Mesodermal cell (in vitro differentiated cells): ENCODE measurements at regions not wholly inside any gene's neighbourhood (a gene's known extent, or its start where the extent isn't known, plus 50 kb on each side); places are given as distances from the start of the nearest gene placed in this dataset.

Source experiments
- H3K27ac ChIP-seq: 2 replicates; pipeline ENCODE4 v1.7.0; 2013; ENCODE audit warnings: mild to moderate bottlenecking, low read depth, low read length, moderate library complexity; ENCODE audit not compliant: severe bottlenecking
- H3K36me3 ChIP-seq: 2 replicates; pipeline ENCODE4 v1.7.1; 2013; ENCODE audit warnings: mild to moderate bottlenecking, low read length, moderate library complexity; ENCODE audit not compliant: control insufficient read depth, insufficient read depth
- H3K4me1 ChIP-seq: one replicate; pipeline ENCODE4 v1.7.1; 2013; ENCODE audit warnings: mild to moderate bottlenecking, low read length; ENCODE audit not compliant: insufficient read depth, control insufficient read depth, poor library complexity, severe bottlenecking
- H3K4me3 ChIP-seq: 2 replicates; pipeline ENCODE4 v1.7.0; 2013; ENCODE audit warnings: low read length, control low read depth, mild to moderate bottlenecking; ENCODE audit not compliant: insufficient read depth, poor library complexity, severe bottlenecking; ENCODE audit errors: extremely low read depth
- H3K9me3 ChIP-seq: 2 replicates; pipeline ENCODE4 v1.7.1; 2013; ENCODE audit warnings: mild to moderate bottlenecking, low read length, moderate library complexity; ENCODE audit not compliant: control insufficient read depth
- WGBS, 2 experiments: methylation state at CpG; one replicate each; pipeline ENCODE4 v1.1.5; 2013; ENCODE audit warnings: missing lambda C conversion rate in 2 of 2; ENCODE audit not compliant: insufficient coverage in 2 of 2; 5-methylcytosine and 5-hydroxymethylcytosine counted together

- Histone ChIP-seq H3K9me3 (no peaks in the 10 kb centered on the region), H3K36me3 (no peaks in the 10 kb centered on the region), H3K4me3 (no peak overlapping the region), H3K27ac (no peak overlapping the region), H3K4me1 (no peaks in the 10 kb centered on the region)
- WGBS, 2 experiments = 100% methylated on average over 2 of the region's 4 CpGs
Observed at GRCh38 chr12:22740656-22741355, 115.8 kb downstream of the ETNK1 start.

- H3K4me3 ChIP-seq = no peak overlapping the region
- H3K4me1 ChIP-seq = no peaks in the 10 kb centered on the region
- no peaks in the 10 kb centered on the region for H3K36me3 ChIP-seq
- no peak overlapping the region for H3K27ac ChIP-seq
- H3K9me3 ChIP-seq = no peaks in the 10 kb centered on the region
Observed at GRCh38 chr12:22743700-22744099, 118.7 kb downstream of the ETNK1 start.

GRCh38 chr12:22744197-22744596, 119.2 kb downstream of the ETNK1 start:
- no peaks in the 10 kb centered on the region for H3K4me1 ChIP-seq
- no CpG with 5 or more reads among the region's 1 CpG for WGBS, 2 experiments
- H3K36me3 ChIP-seq = no peaks in the 10 kb centered on the region
- no peak overlapping the region for H3K4me3 ChIP-seq
- H3K27ac ChIP-seq = no peak overlapping the region
- H3K9me3 ChIP-seq = no peaks in the 10 kb centered on the region

GRCh38 chr12:22746720-22747119, 121.7 kb downstream of the ETNK1 start:
- H3K4me1 ChIP-seq = no peaks in the 10 kb centered on the region
- WGBS, 2 experiments = no CpG with 5 or more reads among the region's 3 CpGs
- H3K36me3 ChIP-seq = no peaks in the 10 kb centered on the region

GRCh38 chr12:22755629-22756028, 130.7 kb downstream of the ETNK1 start:
- no peaks in the 10 kb centered on the region for H3K4me1 ChIP-seq
- H3K36me3 ChIP-seq = no peaks in the 10 kb centered on the region
- no peak overlapping the region for H3K4me3 ChIP-seq
- no peaks in the 10 kb centered on the region for H3K9me3 ChIP-seq
- no peak overlapping the region for H3K27ac ChIP-seq
- WGBS, 2 experiments = no CpG with 5 or more reads among the region's 1 CpG

More at GRCh38 chr12:22746720-22747119, 121.7 kb downstream of the ETNK1 start:
- H3K27ac ChIP-seq = no peak overlapping the region
- no peaks in the 10 kb centered on the region for H3K9me3 ChIP-seq
- H3K4me3 ChIP-seq = no peak overlapping the region

GRCh38 chr12:22759769-22760674, 135.1 kb downstream of the ETNK1 start:
- Histone ChIP-seq H3K4me1 (no peaks in the 10 kb centered on the region), H3K27ac (peak overlapping the region; percentile 17), H3K36me3 (no peaks in the 10 kb centered on the region), H3K9me3 (no peaks in the 10 kb centered on the region), H3K4me3 (no peak overlapping the region)
- WGBS, 2 experiments = 63 to 82% methylated on average over 4 of the region's 8 CpGs

GRCh38 chr12:22765421-22766130, 140.6 kb downstream of the ETNK1 start:
- H3K4me3 ChIP-seq = no peak overlapping the region
- H3K27ac ChIP-seq = peak overlapping the region; percentile 1
- no peaks in the 10 kb centered on the region for H3K4me1 ChIP-seq
- no peaks in the 10 kb centered on the region for H3K36me3 ChIP-seq
- WGBS, 2 experiments = 73 to 75% methylated on average over 12 to 14 of the region's 15 CpGs
- no peaks in the 10 kb centered on the region for H3K9me3 ChIP-seq

GRCh38 chr12:22766911-22767420, 142.0 kb downstream of the ETNK1 start:
- WGBS, 2 experiments = no CpG with 5 or more reads among the region's 7 CpGs
- Histone ChIP-seq H3K27ac (no peak overlapping the region), H3K4me3 (no peak overlapping the region), H3K4me1 (no peaks in the 10 kb centered on the region), H3K9me3 (no peaks in the 10 kb centered on the region), H3K36me3 (no peaks in the 10 kb centered on the region)

- H3K4me1 ChIP-seq = no peaks in the 10 kb centered on the region
- H3K27ac ChIP-seq = no peak overlapping the region
- 91 to 100% methylated on average over 1 to 2 of the region's 3 CpGs for WGBS, 2 experiments
- no peak overlapping the region for H3K4me3 ChIP-seq
- H3K36me3 ChIP-seq = no peaks in the 10 kb centered on the region
- no peaks in the 10 kb centered on the region for H3K9me3 ChIP-seq
Observed at GRCh38 chr12:22781339-22781738, 156.4 kb downstream of the ETNK1 start.

- WGBS, 2 experiments = 83 to 100% methylated on average over 4 of the region's 7 CpGs
- Histone ChIP-seq H3K36me3 (no peaks in the 10 kb centered on the region), H3K4me3 (no peak overlapping the region), H3K4me1 (no peaks in the 10 kb centered on the region), H3K9me3 (no peaks in the 10 kb centered on the region), H3K27ac (no peak overlapping the region)
Observed at GRCh38 chr12:22787557-22787956, 162.6 kb downstream of the ETNK1 start.
